ENCODE measurements at regions not wholly inside any gene's neighbourhood (a gene's known extent, or its start where the extent isn't known, plus 50 kb on each side); places are given as distances from the start of the nearest gene placed in this dataset.
"Not testable (repeated sequence)": the region's sequence is repeated elsewhere in the genome, so short reads cannot be mapped to it uniquely, and the experiment has no call there.

GRCh38 chr1:190835658-190836057 is 358.0 kb upstream of the BRINP3 start:
- Mint-ChIP-seq H3K4me1 (no peaks in the 10 kb centered on the region), H3K27me3 (no peaks in the 10 kb centered on the region), H3K36me3 (no peaks in the 10 kb centered on the region), H3K4me3 (no peak overlapping the region), H3K9me3 (peaks cover 0 to 28% (median 2%) of the 10 kb centered on the region in 11 donors), H3K27ac (no peak overlapping the region)
- ATAC-seq: no peak
- Histone ChIP-seq H3K4me1 (ENCODE audit: control insufficient read depth in 2 of 2, insufficient read depth in 2 of 2, low read length in 2 of 2) (no peaks in the 10 kb centered on the region), H3K27ac (ENCODE audit: low read depth, low read length) (no peak overlapping the region), H3K4me3 (ENCODE audit: low read length) (no peak overlapping the region), H3K36me3 (ENCODE audit: control insufficient read depth in 2 of 3, insufficient read depth in 3 of 3, low read length in 3 of 3) (no peaks in the 10 kb centered on the region), H3K27me3 (ENCODE audit: control insufficient read depth in 2 of 2, insufficient read depth in 2 of 2, low read length in 2 of 2) (no peaks in the 10 kb centered on the region), H3K9me3 (ENCODE audit: control insufficient read depth in 2 of 3, low read length in 3 of 3) (no peaks in the 10 kb centered on the region)
- CTCF ChIA-PET: no interaction called here
- intact Hi-C loops (cut with micrococcal nuclease): no loop called here
- POLR2A ChIA-PET: no interaction called here
- no peak for DNase-seq

- intact Hi-C loops (cut with micrococcal nuclease); H3K36me3 ChIP-seq (ENCODE audit: control insufficient read depth in 2 of 3, insufficient read depth in 3 of 3, low read length in 3 of 3); ATAC-seq; H3K4me1 Mint-ChIP-seq; CTCF ChIA-PET; DNase-seq; H3K36me3 Mint-ChIP-seq; POLR2A ChIA-PET; H3K27ac Mint-ChIP-seq; H3K4me3 ChIP-seq (ENCODE audit: low read length); H3K27me3 ChIP-seq (ENCODE audit: control insufficient read depth in 2 of 2, insufficient read depth in 2 of 2, low read length in 2 of 2); H3K4me1 ChIP-seq (ENCODE audit: control insufficient read depth in 2 of 2, insufficient read depth in 2 of 2, low read length in 2 of 2); H3K27ac ChIP-seq (ENCODE audit: low read depth, low read length); H3K27me3 Mint-ChIP-seq; H3K9me3 ChIP-seq (ENCODE audit: control insufficient read depth in 2 of 3, low read length in 3 of 3); H3K4me3 Mint-ChIP-seq: not testable (repeated sequence)
- peaks cover 0 to 20% (median 2%) of the 10 kb centered on the region in 11 donors for H3K9me3 Mint-ChIP-seq
Measured at GRCh38 chr1:190837200-190837599, 359.5 kb upstream of the BRINP3 start.

GRCh38 chr1:190837888-190838287 is 360.2 kb upstream of the BRINP3 start:
- Mint-ChIP-seq H3K27me3 (no peaks in the 10 kb centered on the region), H3K36me3 (no peaks in the 10 kb centered on the region), H3K9me3 (peaks cover 0 to 27% (median 2%) of the 10 kb centered on the region in 11 donors), H3K27ac (no peak overlapping the region), H3K4me1 (no peaks in the 10 kb centered on the region), H3K4me3 (no peak overlapping the region)
- no peak for DNase-seq
- ATAC-seq: no peak
- ChIA-PET POLR2A (no interaction called here), CTCF (no interaction called here)
- no peaks in the 10 kb centered on the region for H3K4me1 ChIP-seq (ENCODE audit: control insufficient read depth in 2 of 2, insufficient read depth in 2 of 2, low read length in 2 of 2)
- H3K27me3 ChIP-seq (ENCODE audit: control insufficient read depth in 2 of 2, insufficient read depth in 2 of 2, low read length in 2 of 2): no peaks in the 10 kb centered on the region
- H3K4me3 ChIP-seq (ENCODE audit: low read length): no peak overlapping the region
- intact Hi-C loops (cut with micrococcal nuclease): no loop called here
- H3K27ac ChIP-seq (ENCODE audit: low read depth, low read length): no peak overlapping the region
- no peaks in the 10 kb centered on the region for H3K9me3 ChIP-seq (ENCODE audit: control insufficient read depth in 2 of 3, low read length in 3 of 3)
- H3K36me3 ChIP-seq (ENCODE audit: control insufficient read depth in 2 of 3, insufficient read depth in 3 of 3, low read length in 3 of 3): no peaks in the 10 kb centered on the region

GRCh38 chr1:190847166-190847565 is 369.5 kb upstream of the BRINP3 start:
- intact Hi-C loops (cut with micrococcal nuclease): no loop called here
- Histone ChIP-seq H3K4me3 (ENCODE audit: low read length) (no peak overlapping the region), H3K4me1 (ENCODE audit: control insufficient read depth in 2 of 2, insufficient read depth in 2 of 2, low read length in 2 of 2) (no peaks in the 10 kb centered on the region), H3K27ac (ENCODE audit: low read depth, low read length) (no peak overlapping the region), H3K9me3 (ENCODE audit: control insufficient read depth in 2 of 3, low read length in 3 of 3) (no peaks in the 10 kb centered on the region), H3K36me3 (ENCODE audit: control insufficient read depth in 2 of 3, insufficient read depth in 3 of 3, low read length in 3 of 3) (no peaks in the 10 kb centered on the region), H3K27me3 (ENCODE audit: control insufficient read depth in 2 of 2, insufficient read depth in 2 of 2, low read length in 2 of 2) (no peaks in the 10 kb centered on the region)
- H3K4me1 Mint-ChIP-seq: no peaks in the 10 kb centered on the region
- POLR2A ChIA-PET: no interaction called here
- H3K27me3 Mint-ChIP-seq: no peaks in the 10 kb centered on the region
- ATAC-seq: no peak
- no peak overlapping the region for H3K27ac Mint-ChIP-seq
- no peak overlapping the region for H3K4me3 Mint-ChIP-seq
- DNase-seq: no peak
- no peaks in the 10 kb centered on the region for H3K36me3 Mint-ChIP-seq
- peaks cover 0 to 11% (median 3%) of the 10 kb centered on the region in 11 donors for H3K9me3 Mint-ChIP-seq
- CTCF ChIA-PET: no interaction called here

- intact Hi-C loops (cut with micrococcal nuclease): no loop called here
- ChIA-PET POLR2A (no interaction called here), CTCF (no interaction called here)
- no peaks in the 10 kb centered on the region for H3K9me3 ChIP-seq (ENCODE audit: control insufficient read depth in 2 of 3, low read length in 3 of 3)
- peaks cover 0 to 16% (median 5%) of the 10 kb centered on the region in 11 donors for H3K9me3 Mint-ChIP-seq
- no peaks in the 10 kb centered on the region for H3K4me1 Mint-ChIP-seq
- no peak overlapping the region for H3K27ac ChIP-seq (ENCODE audit: low read depth, low read length)
- H3K27me3 ChIP-seq (ENCODE audit: control insufficient read depth in 2 of 2, insufficient read depth in 2 of 2, low read length in 2 of 2): no peaks in the 10 kb centered on the region
- H3K27me3 Mint-ChIP-seq: no peaks in the 10 kb centered on the region
- H3K4me3 ChIP-seq (ENCODE audit: low read length): no peak overlapping the region
- H3K36me3 ChIP-seq (ENCODE audit: control insufficient read depth in 2 of 3, insufficient read depth in 3 of 3, low read length in 3 of 3): no peaks in the 10 kb centered on the region
- H3K4me3 Mint-ChIP-seq: no peak overlapping the region
- no peak overlapping the region for H3K27ac Mint-ChIP-seq
- H3K4me1 ChIP-seq (ENCODE audit: control insufficient read depth in 2 of 2, insufficient read depth in 2 of 2, low read length in 2 of 2): no peaks in the 10 kb centered on the region
- no peak for DNase-seq
- H3K36me3 Mint-ChIP-seq: no peaks in the 10 kb centered on the region
- ATAC-seq: no peak
Measured at GRCh38 chr1:190849346-190849745, 371.7 kb upstream of the BRINP3 start.

- POLR2A ChIA-PET: no interaction called here
- ATAC-seq: no peak
Measured at GRCh38 chr1:190852611-190853010, 374.9 kb upstream of the BRINP3 start.

GRCh38 chr1:190858140-190858539 is 380.5 kb upstream of the BRINP3 start:
- Mint-ChIP-seq H3K4me1 (no peaks in the 10 kb centered on the region), H3K27ac (no peak overlapping the region), H3K9me3 (peaks cover 0 to 34% (median 19%) of the 10 kb centered on the region in 11 donors), H3K36me3 (peaks cover 0 to 8% (median 0%) of the 10 kb centered on the region in 5 donors), H3K4me3 (no peak overlapping the region), H3K27me3 (no peaks in the 10 kb centered on the region)
- DNase-seq (no peak), ATAC-seq (no peak)
- H3K27me3 ChIP-seq (ENCODE audit: control insufficient read depth in 2 of 2, insufficient read depth in 2 of 2, low read length in 2 of 2): no peaks in the 10 kb centered on the region
- no peaks in the 10 kb centered on the region for H3K36me3 ChIP-seq (ENCODE audit: control insufficient read depth in 2 of 3, insufficient read depth in 3 of 3, low read length in 3 of 3)
- H3K4me3 ChIP-seq (ENCODE audit: low read length): no peak overlapping the region
- H3K9me3 ChIP-seq (ENCODE audit: control insufficient read depth in 2 of 3, low read length in 3 of 3): no peaks in the 10 kb centered on the region
- ChIA-PET POLR2A (no interaction called here), CTCF (no interaction called here)
- intact Hi-C loops (cut with micrococcal nuclease): no loop called here
- H3K4me1 ChIP-seq (ENCODE audit: control insufficient read depth in 2 of 2, insufficient read depth in 2 of 2, low read length in 2 of 2): no peaks in the 10 kb centered on the region
- H3K27ac ChIP-seq (ENCODE audit: low read depth, low read length): no peak overlapping the region

More at GRCh38 chr1:190852611-190853010, 374.9 kb upstream of the BRINP3 start:
- no peak overlapping the region for H3K4me3 ChIP-seq (ENCODE audit: low read length)
- no peaks in the 10 kb centered on the region for H3K36me3 ChIP-seq (ENCODE audit: control insufficient read depth in 2 of 3, insufficient read depth in 3 of 3, low read length in 3 of 3)
- no peak overlapping the region for H3K27ac ChIP-seq (ENCODE audit: low read depth, low read length)
- H3K4me1 Mint-ChIP-seq: no peaks in the 10 kb centered on the region
- intact Hi-C loops (cut with micrococcal nuclease): no loop called here
- H3K9me3 Mint-ChIP-seq: peaks cover 0 to 27% (median 6%) of the 10 kb centered on the region in 11 donors
- no peak for DNase-seq
- H3K36me3 Mint-ChIP-seq: no peaks in the 10 kb centered on the region
- no peaks in the 10 kb centered on the region for H3K4me1 ChIP-seq (ENCODE audit: control insufficient read depth in 2 of 2, insufficient read depth in 2 of 2, low read length in 2 of 2)
- CTCF ChIA-PET: no interaction called here
- no peaks in the 10 kb centered on the region for H3K27me3 Mint-ChIP-seq
- H3K9me3 ChIP-seq (ENCODE audit: control insufficient read depth in 2 of 3, low read length in 3 of 3): no peaks in the 10 kb centered on the region
- no peaks in the 10 kb centered on the region for H3K27me3 ChIP-seq (ENCODE audit: control insufficient read depth in 2 of 2, insufficient read depth in 2 of 2, low read length in 2 of 2)
- H3K4me3 Mint-ChIP-seq: no peak overlapping the region
- H3K27ac Mint-ChIP-seq: no peak overlapping the region

Data from naive thymus-derived CD4-positive, alpha-beta T cell (primary cell).